ENCODE measurements at regions not wholly inside any gene's neighbourhood (a gene's known extent, or its start where the extent isn't known, plus 50 kb on each side); places are given as distances from the start of the nearest gene placed in this dataset.

- no peaks in the 10 kb centered on the region for H3K9me3 ChIP-seq (ENCODE audit: control insufficient read depth in 1 of 2, low read length in 2 of 2)
- H3K4me3 ChIP-seq (ENCODE audit: low read depth in 1 of 2, low read length in 2 of 2) = no peak overlapping the region
- H3K27ac ChIP-seq (ENCODE audit: low read length) = no peak overlapping the region
- H3K27me3 ChIP-seq (ENCODE audit: low read depth, low read length) = no peaks in the 10 kb centered on the region
- no peaks in the 10 kb centered on the region for H3K4me1 ChIP-seq (ENCODE audit: control insufficient read depth in 1 of 2, insufficient read depth in 2 of 2, low read length in 2 of 2)
- no peaks in the 10 kb centered on the region for H3K36me3 ChIP-seq (ENCODE audit: control insufficient read depth in 1 of 2, insufficient read depth in 2 of 2, low read length in 2 of 2)
Measured at GRCh38 chr14:86824167-86824566, 1168.8 kb downstream of the GALC start.

GRCh38 chr14:86823581-86823980 is 1169.4 kb downstream of the GALC start:
- Histone ChIP-seq H3K27me3 (ENCODE audit: low read depth, low read length) (no peaks in the 10 kb centered on the region), H3K4me3 (ENCODE audit: low read depth in 1 of 2, low read length in 2 of 2) (no peak overlapping the region), H3K9me3 (ENCODE audit: control insufficient read depth in 1 of 2, low read length in 2 of 2) (no peaks in the 10 kb centered on the region), H3K27ac (ENCODE audit: low read length) (no peak overlapping the region), H3K4me1 (ENCODE audit: control insufficient read depth in 1 of 2, insufficient read depth in 2 of 2, low read length in 2 of 2) (no peaks in the 10 kb centered on the region), H3K36me3 (ENCODE audit: control insufficient read depth in 1 of 2, insufficient read depth in 2 of 2, low read length in 2 of 2) (no peaks in the 10 kb centered on the region)

DNA sequence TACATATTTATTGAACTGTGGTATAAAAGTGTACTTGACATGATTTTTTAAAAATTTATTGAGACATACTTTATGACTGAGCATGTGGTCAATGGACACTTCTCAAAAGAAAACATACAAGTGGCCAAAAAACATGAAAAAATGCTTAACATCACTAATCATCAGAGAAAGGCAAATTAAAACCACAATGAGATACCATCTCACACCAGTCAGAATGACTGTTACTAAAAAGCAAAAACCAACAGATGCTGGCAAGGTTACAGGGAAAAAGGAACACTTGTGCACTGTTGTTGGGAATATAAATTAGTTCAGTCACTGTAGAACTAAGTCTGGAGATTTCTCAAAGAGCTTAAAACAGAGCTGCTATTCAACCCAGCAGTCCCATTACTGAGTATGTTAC is 1177.6 kb downstream of the GALC start:
- Histone ChIP-seq H3K4me3 (ENCODE audit: low read depth in 1 of 2, low read length in 2 of 2) (no peak overlapping the region), H3K27ac (ENCODE audit: low read length) (no peak overlapping the region), H3K27me3 (ENCODE audit: low read depth, low read length) (no peaks in the 10 kb centered on the region), H3K9me3 (ENCODE audit: control insufficient read depth in 1 of 2, low read length in 2 of 2) (peaks cover 0 to 4% of the 10 kb centered on the region in 2 donors), H3K4me1 (ENCODE audit: control insufficient read depth in 1 of 2, insufficient read depth in 2 of 2, low read length in 2 of 2) (no peaks in the 10 kb centered on the region), H3K36me3 (ENCODE audit: control insufficient read depth in 1 of 2, insufficient read depth in 2 of 2, low read length in 2 of 2) (no peaks in the 10 kb centered on the region)

- Histone ChIP-seq H3K4me1 (ENCODE audit: control insufficient read depth in 1 of 2, insufficient read depth in 2 of 2, low read length in 2 of 2) (no peaks in the 10 kb centered on the region), H3K36me3 (ENCODE audit: control insufficient read depth in 1 of 2, insufficient read depth in 2 of 2, low read length in 2 of 2) (no peaks in the 10 kb centered on the region), H3K4me3 (ENCODE audit: low read depth in 1 of 2, low read length in 2 of 2) (no peak overlapping the region), H3K27ac (ENCODE audit: low read length) (no peak overlapping the region), H3K27me3 (ENCODE audit: low read depth, low read length) (no peaks in the 10 kb centered on the region), H3K9me3 (ENCODE audit: control insufficient read depth in 1 of 2, low read length in 2 of 2) (no peaks in the 10 kb centered on the region)
Measured at GRCh38 chr14:86802726-86803125, 1190.3 kb downstream of the GALC start.

DNA sequence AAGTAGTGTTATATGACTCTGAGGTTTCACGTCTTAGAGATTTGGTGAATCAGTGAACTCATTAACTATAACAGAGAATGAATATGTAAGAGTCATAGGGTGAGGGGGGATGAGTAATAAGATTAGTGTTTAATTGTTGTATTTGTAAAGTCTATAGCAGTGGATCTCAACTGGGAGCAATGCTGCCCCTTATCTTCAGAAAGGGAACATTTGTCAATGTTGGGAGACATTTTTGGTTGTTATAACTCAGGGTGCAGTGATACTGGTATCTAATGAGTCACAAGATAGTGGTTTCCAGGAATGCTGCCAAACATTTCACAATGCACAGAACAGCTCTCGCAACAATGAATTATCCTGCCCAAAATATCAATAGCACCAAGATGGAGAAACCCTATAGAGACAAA is 1193.7 kb downstream of the GALC start:
- no peaks in the 10 kb centered on the region for H3K9me3 ChIP-seq (ENCODE audit: control insufficient read depth in 1 of 2, low read length in 2 of 2)
- H3K36me3 ChIP-seq (ENCODE audit: control insufficient read depth in 1 of 2, insufficient read depth in 2 of 2, low read length in 2 of 2) = no peaks in the 10 kb centered on the region
- no peak overlapping the region for H3K4me3 ChIP-seq (ENCODE audit: low read depth in 1 of 2, low read length in 2 of 2)
- H3K27ac ChIP-seq (ENCODE audit: low read length) = no peak overlapping the region
- H3K27me3 ChIP-seq (ENCODE audit: low read depth, low read length) = no peaks in the 10 kb centered on the region
- H3K4me1 ChIP-seq (ENCODE audit: control insufficient read depth in 1 of 2, insufficient read depth in 2 of 2, low read length in 2 of 2) = no peaks in the 10 kb centered on the region

DNA sequence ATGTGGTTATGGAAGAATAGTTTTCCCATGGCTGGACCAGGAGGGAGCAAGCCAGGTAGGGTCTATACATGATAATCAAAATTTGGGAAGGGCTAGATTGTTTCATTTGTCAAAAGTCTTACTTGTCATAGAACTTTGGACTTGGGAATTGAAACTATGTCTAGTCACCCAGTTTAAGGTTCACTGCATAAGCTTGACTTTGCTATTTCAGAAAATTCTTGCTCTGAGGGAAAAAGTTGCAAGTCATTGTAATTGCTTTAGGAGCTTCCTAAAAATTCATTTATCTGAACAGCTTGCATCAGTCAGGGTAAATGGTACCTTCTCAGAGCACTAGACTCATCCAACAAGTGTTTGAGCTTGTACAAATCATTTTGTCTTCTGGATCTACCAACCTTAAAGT is 1194.7 kb downstream of the GALC start:
- no peak overlapping the region for H3K4me3 ChIP-seq (ENCODE audit: low read depth in 1 of 2, low read length in 2 of 2)
- H3K9me3 ChIP-seq (ENCODE audit: control insufficient read depth in 1 of 2, low read length in 2 of 2) = no peaks in the 10 kb centered on the region
- no peaks in the 10 kb centered on the region for H3K36me3 ChIP-seq (ENCODE audit: control insufficient read depth in 1 of 2, insufficient read depth in 2 of 2, low read length in 2 of 2)
- H3K27me3 ChIP-seq (ENCODE audit: low read depth, low read length) = no peaks in the 10 kb centered on the region
- H3K4me1 ChIP-seq (ENCODE audit: control insufficient read depth in 1 of 2, insufficient read depth in 2 of 2, low read length in 2 of 2) = no peaks in the 10 kb centered on the region
- no peak overlapping the region for H3K27ac ChIP-seq (ENCODE audit: low read length)

GRCh38 chr14:86797075-86797351 is 1196.0 kb downstream of the GALC start:
- no peaks in the 10 kb centered on the region for H3K4me1 ChIP-seq (ENCODE audit: control insufficient read depth in 1 of 2, insufficient read depth in 2 of 2, low read length in 2 of 2)
- H3K27ac ChIP-seq (ENCODE audit: low read length) = no peak overlapping the region
- no peak overlapping the region for H3K4me3 ChIP-seq (ENCODE audit: low read depth in 1 of 2, low read length in 2 of 2)
- no peaks in the 10 kb centered on the region for H3K36me3 ChIP-seq (ENCODE audit: control insufficient read depth in 1 of 2, insufficient read depth in 2 of 2, low read length in 2 of 2)
- H3K9me3 ChIP-seq (ENCODE audit: control insufficient read depth in 1 of 2, low read length in 2 of 2) = no peaks in the 10 kb centered on the region
- no peaks in the 10 kb centered on the region for H3K27me3 ChIP-seq (ENCODE audit: low read depth, low read length)

- Histone ChIP-seq H3K4me3 (ENCODE audit: low read depth in 1 of 2, low read length in 2 of 2) (no peak overlapping the region), H3K36me3 (ENCODE audit: control insufficient read depth in 1 of 2, insufficient read depth in 2 of 2, low read length in 2 of 2) (no peaks in the 10 kb centered on the region), H3K4me1 (ENCODE audit: control insufficient read depth in 1 of 2, insufficient read depth in 2 of 2, low read length in 2 of 2) (no peaks in the 10 kb centered on the region), H3K27ac (ENCODE audit: low read length) (no peak overlapping the region), H3K27me3 (ENCODE audit: low read depth, low read length) (no peaks in the 10 kb centered on the region), H3K9me3 (ENCODE audit: control insufficient read depth in 1 of 2, low read length in 2 of 2) (no peaks in the 10 kb centered on the region)
Measured at GRCh38 chr14:86796221-86797074, 1196.5 kb downstream of the GALC start.

DNA sequence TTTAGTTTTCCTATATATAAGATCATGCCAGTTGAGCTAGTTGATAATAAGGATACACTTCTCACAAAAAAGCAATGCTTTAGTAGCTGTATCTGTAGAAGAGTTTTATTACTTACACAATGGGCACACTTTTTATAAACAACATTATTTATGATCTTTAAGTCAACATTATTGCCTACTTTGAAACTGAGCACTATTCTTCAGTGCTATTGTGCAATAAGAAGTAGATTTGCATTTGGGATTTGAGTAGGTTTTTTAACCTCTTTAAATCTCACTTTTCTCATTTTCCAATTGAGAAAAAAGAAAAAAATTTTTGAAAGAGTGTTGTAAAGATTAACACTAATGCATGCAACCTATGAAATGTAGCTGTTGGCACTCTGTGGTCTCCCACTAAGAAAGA is 1198.3 kb downstream of the GALC start:
- no peaks in the 10 kb centered on the region for H3K36me3 ChIP-seq (ENCODE audit: control insufficient read depth in 1 of 2, insufficient read depth in 2 of 2, low read length in 2 of 2)
- no peak overlapping the region for H3K27ac ChIP-seq (ENCODE audit: low read length)
- H3K4me1 ChIP-seq (ENCODE audit: control insufficient read depth in 1 of 2, insufficient read depth in 2 of 2, low read length in 2 of 2) = no peaks in the 10 kb centered on the region
- no peaks in the 10 kb centered on the region for H3K9me3 ChIP-seq (ENCODE audit: control insufficient read depth in 1 of 2, low read length in 2 of 2)
- no peak overlapping the region for H3K4me3 ChIP-seq (ENCODE audit: low read depth in 1 of 2, low read length in 2 of 2)
- H3K27me3 ChIP-seq (ENCODE audit: low read depth, low read length) = no peaks in the 10 kb centered on the region

DNA sequence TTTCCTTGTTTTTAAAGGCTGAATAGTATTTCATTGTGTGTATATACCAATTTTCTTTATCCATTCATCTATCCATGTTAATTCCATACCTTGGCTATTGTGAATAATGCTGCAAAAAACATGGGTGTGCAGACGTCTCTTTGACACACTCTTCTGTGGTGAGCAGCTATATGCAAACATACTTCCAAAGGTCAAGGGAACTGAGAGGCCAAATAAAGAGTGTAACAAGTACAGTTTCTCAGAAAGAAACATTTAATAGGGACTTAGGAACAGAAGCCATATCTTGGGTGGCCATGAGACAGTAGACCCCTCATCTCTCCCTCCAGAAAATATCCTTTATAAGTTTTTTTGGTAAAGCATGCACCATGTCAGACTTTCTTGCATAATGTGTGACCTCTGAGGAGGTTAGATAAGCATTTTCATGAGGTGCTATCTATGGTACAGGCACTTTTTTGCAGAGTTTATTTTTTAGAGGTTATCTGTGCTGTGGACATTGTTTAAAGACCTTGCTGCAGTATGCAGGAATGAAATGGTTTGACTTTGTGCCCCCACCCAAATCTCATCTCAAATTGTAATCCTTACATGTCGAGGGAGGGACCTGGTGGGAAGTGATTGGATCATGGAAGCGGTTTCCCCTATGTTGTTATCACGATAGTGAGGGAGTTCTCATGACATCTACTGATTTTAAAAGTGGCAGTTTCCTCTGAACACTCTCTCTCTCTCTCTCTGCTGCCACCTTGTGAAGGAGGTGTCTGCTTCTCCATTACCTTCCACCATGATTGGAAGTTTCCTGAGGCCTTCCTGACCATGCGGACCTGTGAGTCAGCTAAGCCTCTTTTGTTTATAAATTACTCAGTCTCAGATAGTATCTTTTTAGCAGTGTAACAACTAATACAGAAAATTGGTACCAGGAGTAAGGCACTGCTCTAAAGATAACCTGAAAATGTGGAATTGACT is 1202.3 kb downstream of the GALC start:
- H3K9me3 ChIP-seq (ENCODE audit: control insufficient read depth in 1 of 2, low read length in 2 of 2) = no peaks in the 10 kb centered on the region
- no peak overlapping the region for H3K4me3 ChIP-seq (ENCODE audit: low read depth in 1 of 2, low read length in 2 of 2)
- no peaks in the 10 kb centered on the region for H3K27me3 ChIP-seq (ENCODE audit: low read depth, low read length)
- no peak overlapping the region for H3K27ac ChIP-seq (ENCODE audit: low read length)
- H3K36me3 ChIP-seq (ENCODE audit: control insufficient read depth in 1 of 2, insufficient read depth in 2 of 2, low read length in 2 of 2) = no peaks in the 10 kb centered on the region
- no peaks in the 10 kb centered on the region for H3K4me1 ChIP-seq (ENCODE audit: control insufficient read depth in 1 of 2, insufficient read depth in 2 of 2, low read length in 2 of 2)

- Histone ChIP-seq H3K4me1 (ENCODE audit: control insufficient read depth in 1 of 2, insufficient read depth in 2 of 2, low read length in 2 of 2) (no peaks in the 10 kb centered on the region), H3K36me3 (ENCODE audit: control insufficient read depth in 1 of 2, insufficient read depth in 2 of 2, low read length in 2 of 2) (no peaks in the 10 kb centered on the region), H3K4me3 (ENCODE audit: low read depth in 1 of 2, low read length in 2 of 2) (no peak overlapping the region), H3K27me3 (ENCODE audit: low read depth, low read length) (no peaks in the 10 kb centered on the region), H3K27ac (ENCODE audit: low read length) (no peak overlapping the region), H3K9me3 (ENCODE audit: control insufficient read depth in 1 of 2, low read length in 2 of 2) (no peaks in the 10 kb centered on the region)
Measured at GRCh38 chr14:86788224-86788623, 1204.8 kb downstream of the GALC start.

All from muscle layer of duodenum (tissue), 2 donors.